ENCODE measurements at regions not wholly inside any gene's neighbourhood (a gene's known extent, or its start where the extent isn't known, plus 50 kb on each side); places are given as distances from the start of the nearest gene placed in this dataset.

DNA sequence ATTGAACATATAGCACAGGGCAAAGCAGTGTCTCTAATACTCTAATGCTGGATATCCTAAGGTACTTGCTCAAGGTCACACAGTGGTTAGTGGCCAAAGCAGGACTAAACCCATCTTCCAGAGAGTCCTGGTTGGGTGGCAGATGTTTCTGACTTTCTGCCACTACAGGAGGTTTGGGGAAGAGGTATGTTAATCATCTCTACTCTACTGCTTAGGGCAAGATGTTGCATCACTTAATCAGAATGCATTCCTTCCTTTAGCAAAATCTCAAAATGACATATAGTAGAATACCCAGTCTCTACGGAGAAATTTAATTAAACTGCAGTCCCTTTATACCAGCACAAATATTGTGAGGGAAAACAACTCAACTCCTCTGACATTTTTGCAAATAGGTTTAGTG is 190.7 kb upstream of the FAM241A start:
- no peak for TF ChIP-seq SIN3A (conservative IDR thresholded peaks at IDR 0.05 in 1 of 2, IDR thresholded peaks at IDR 0.05 in 1 of 2; ENCODE audit: low read depth in 1 of 2, low read length in 2 of 2)
- TF ChIP-seq, protein P1, sequence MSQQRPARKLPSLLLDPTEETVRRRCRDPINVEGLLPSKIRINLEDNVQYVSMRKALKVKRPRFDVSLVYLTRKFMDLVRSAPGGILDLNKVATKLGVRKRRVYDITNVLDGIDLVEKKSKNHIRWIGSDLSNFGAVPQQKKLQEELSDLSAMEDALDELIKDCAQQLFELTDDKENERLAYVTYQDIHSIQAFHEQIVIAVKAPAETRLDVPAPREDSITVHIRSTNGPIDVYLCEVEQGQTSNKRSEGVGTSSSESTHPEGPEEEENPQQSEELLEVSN (IDR thresholded peaks at IDR 0.05), result no peak
- no peak for TF ChIP-seq EZH2 (IDR thresholded peaks at IDR 0.05; ENCODE audit: low read depth, low read length, severe bottlenecking)
- TF ChIP-seq, protein P2, sequence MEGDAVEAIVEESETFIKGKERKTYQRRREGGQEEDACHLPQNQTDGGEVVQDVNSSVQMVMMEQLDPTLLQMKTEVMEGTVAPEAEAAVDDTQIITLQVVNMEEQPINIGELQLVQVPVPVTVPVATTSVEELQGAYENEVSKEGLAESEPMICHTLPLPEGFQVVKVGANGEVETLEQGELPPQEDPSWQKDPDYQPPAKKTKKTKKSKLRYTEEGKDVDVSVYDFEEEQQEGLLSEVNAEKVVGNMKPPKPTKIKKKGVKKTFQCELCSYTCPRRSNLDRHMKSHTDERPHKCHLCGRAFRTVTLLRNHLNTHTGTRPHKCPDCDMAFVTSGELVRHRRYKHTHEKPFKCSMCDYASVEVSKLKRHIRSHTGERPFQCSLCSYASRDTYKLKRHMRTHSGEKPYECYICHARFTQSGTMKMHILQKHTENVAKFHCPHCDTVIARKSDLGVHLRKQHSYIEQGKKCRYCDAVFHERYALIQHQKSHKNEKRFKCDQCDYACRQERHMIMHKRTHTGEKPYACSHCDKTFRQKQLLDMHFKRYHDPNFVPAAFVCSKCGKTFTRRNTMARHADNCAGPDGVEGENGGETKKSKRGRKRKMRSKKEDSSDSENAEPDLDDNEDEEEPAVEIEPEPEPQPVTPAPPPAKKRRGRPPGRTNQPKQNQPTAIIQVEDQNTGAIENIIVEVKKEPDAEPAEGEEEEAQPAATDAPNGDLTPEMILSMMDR (IDR thresholded peaks at IDR 0.05; ENCODE audit: control extremely low read depth in 1 of 3, insufficient read depth in 1 of 3, low read depth in 1 of 3, low read length in 3 of 3), result no peak
- TF ChIP-seq RXRA (IDR thresholded peaks at IDR 0.05; ENCODE audit: insufficient read depth, low read depth, low read length), result no peak
- no peak for TF ChIP-seq KDM1A (IDR thresholded peaks at IDR 0.05; ENCODE audit: borderline replicate concordance, low read length)
- no peak for TF ChIP-seq CHD1 (IDR thresholded peaks at IDR 0.05; ENCODE audit: low read depth, low read length)
- TF ChIP-seq, protein P3, sequence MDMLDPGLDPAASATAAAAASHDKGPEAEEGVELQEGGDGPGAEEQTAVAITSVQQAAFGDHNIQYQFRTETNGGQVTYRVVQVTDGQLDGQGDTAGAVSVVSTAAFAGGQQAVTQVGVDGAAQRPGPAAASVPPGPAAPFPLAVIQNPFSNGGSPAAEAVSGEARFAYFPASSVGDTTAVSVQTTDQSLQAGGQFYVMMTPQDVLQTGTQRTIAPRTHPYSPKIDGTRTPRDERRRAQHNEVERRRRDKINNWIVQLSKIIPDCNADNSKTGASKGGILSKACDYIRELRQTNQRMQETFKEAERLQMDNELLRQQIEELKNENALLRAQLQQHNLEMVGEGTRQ (IDR thresholded peaks at IDR 0.05; ENCODE audit: low read length), result no peak
- TF ChIP-seq POLR2A (IDR thresholded peaks at IDR 0.05; ENCODE audit: control extremely low read depth in 1 of 2, low read depth in 2 of 2, low read length in 2 of 2), result no peak
- TF ChIP-seq SIRT6 (IDR thresholded peaks at IDR 0.05; ENCODE audit: low read length), result no peak
- TF ChIP-seq EP300 (IDR thresholded peaks at IDR 0.05; ENCODE audit: borderline replicate concordance in 1 of 2, low read depth in 2 of 2, low read length in 2 of 2), result no peak
